ENCODE measurements at regions not wholly inside any gene's neighbourhood (a gene's known extent, or its start where the extent isn't known, plus 50 kb on each side); places are given as distances from the start of the nearest gene placed in this dataset.

GRCh38 chr5:162456086-162456485, 388.5 kb downstream of the GABRG2 start:
- H3K27ac ChIP-seq (ENCODE audit: insufficient read depth, low read length, poor library complexity, severe bottlenecking), result no peak overlapping the region
- no peaks in the 10 kb centered on the region for H3K4me1 ChIP-seq (ENCODE audit: control insufficient read depth, insufficient read depth, low read length, poor library complexity, severe bottlenecking)
- H3K27me3 Mint-ChIP-seq, result no peaks in the 10 kb centered on the region
- peaks cover 6 to 10% of the 10 kb centered on the region in 2 experiments for H3K9me3 ChIP-seq (ENCODE audit: control insufficient read depth in 2 of 2, low read length in 2 of 2)
- no peak overlapping the region for H3K4me3 Mint-ChIP-seq
- H3K27me3 ChIP-seq (ENCODE audit: control insufficient read depth, insufficient read depth, low read length), result no peaks in the 10 kb centered on the region
- no peaks in the 10 kb centered on the region for H3K4me1 Mint-ChIP-seq
- DNase-seq (no peak), ATAC-seq (ENCODE audit: low read depth in 2 of 2) (no peak)
- H3K27ac Mint-ChIP-seq, result no peak overlapping the region
- H3K36me3 ChIP-seq (ENCODE audit: control insufficient read depth, insufficient read depth, low read length), result no peaks in the 10 kb centered on the region
- no peak overlapping the region for H3K4me3 ChIP-seq (ENCODE audit: low read depth, low read length)
- peaks cover 5 to 33% (median 13%) of the 10 kb centered on the region in 7 donors for H3K9me3 Mint-ChIP-seq
- no peaks in the 10 kb centered on the region for H3K36me3 Mint-ChIP-seq

GRCh38 chr5:162466011-162466410, 398.4 kb downstream of the GABRG2 start:
- no peak overlapping the region for H3K4me3 Mint-ChIP-seq

GRCh38 chr5:162473041-162473714, 405.6 kb downstream of the GABRG2 start:
- H3K27ac ChIP-seq (ENCODE audit: insufficient read depth, low read length, poor library complexity, severe bottlenecking), result no peak overlapping the region
- no peaks in the 10 kb centered on the region for H3K4me1 Mint-ChIP-seq
- H3K27ac Mint-ChIP-seq, result no peak overlapping the region
- no peaks in the 10 kb centered on the region for H3K4me1 ChIP-seq (ENCODE audit: control insufficient read depth, insufficient read depth, low read length, poor library complexity, severe bottlenecking)
- no peak for ATAC-seq (ENCODE audit: low read depth in 2 of 2)
- H3K36me3 Mint-ChIP-seq, result no peaks in the 10 kb centered on the region
- no peaks in the 10 kb centered on the region for H3K36me3 ChIP-seq (ENCODE audit: control insufficient read depth, insufficient read depth, low read length)
- H3K4me3 Mint-ChIP-seq, result no peak overlapping the region
- no peaks in the 10 kb centered on the region for H3K27me3 ChIP-seq (ENCODE audit: control insufficient read depth, insufficient read depth, low read length)
- no peaks in the 10 kb centered on the region for H3K9me3 ChIP-seq (ENCODE audit: control insufficient read depth in 2 of 2, low read length in 2 of 2)
- no peaks in the 10 kb centered on the region for H3K27me3 Mint-ChIP-seq
- peaks cover 0 to 10% (median 2%) of the 10 kb centered on the region in 7 donors for H3K9me3 Mint-ChIP-seq
- DNase-seq, result no peak
- no peak overlapping the region for H3K4me3 ChIP-seq (ENCODE audit: low read depth, low read length)

More at GRCh38 chr5:162466011-162466410, 398.4 kb downstream of the GABRG2 start:
- H3K27ac Mint-ChIP-seq, result no peak overlapping the region
- Histone ChIP-seq H3K27ac (ENCODE audit: insufficient read depth, low read length, poor library complexity, severe bottlenecking) (no peak overlapping the region), H3K36me3 (ENCODE audit: control insufficient read depth, insufficient read depth, low read length) (no peaks in the 10 kb centered on the region), H3K4me3 (ENCODE audit: low read depth, low read length) (no peak overlapping the region), H3K4me1 (ENCODE audit: control insufficient read depth, insufficient read depth, low read length, poor library complexity, severe bottlenecking) (no peaks in the 10 kb centered on the region), H3K27me3 (ENCODE audit: control insufficient read depth, insufficient read depth, low read length) (no peaks in the 10 kb centered on the region), H3K9me3 (ENCODE audit: control insufficient read depth in 2 of 2, low read length in 2 of 2) (no peaks in the 10 kb centered on the region)
- H3K27me3 Mint-ChIP-seq, result no peaks in the 10 kb centered on the region
- ATAC-seq (ENCODE audit: low read depth in 2 of 2) (no peak), DNase-seq (no peak)
- H3K9me3 Mint-ChIP-seq, result peaks cover 0 to 22% (median 3%) of the 10 kb centered on the region in 7 donors
- H3K4me1 Mint-ChIP-seq, result no peaks in the 10 kb centered on the region
- H3K36me3 Mint-ChIP-seq, result no peaks in the 10 kb centered on the region

- Mint-ChIP-seq H3K4me3 (no peak overlapping the region), H3K27me3 (no peaks in the 10 kb centered on the region), H3K4me1 (no peaks in the 10 kb centered on the region), H3K27ac (no peak overlapping the region), H3K36me3 (no peaks in the 10 kb centered on the region), H3K9me3 (peaks cover 0 to 9% (median 2%) of the 10 kb centered on the region in 7 donors)
- no peak for DNase-seq
- H3K36me3 ChIP-seq (ENCODE audit: control insufficient read depth, insufficient read depth, low read length), result no peaks in the 10 kb centered on the region
- no peaks in the 10 kb centered on the region for H3K27me3 ChIP-seq (ENCODE audit: control insufficient read depth, insufficient read depth, low read length)
- no peak overlapping the region for H3K4me3 ChIP-seq (ENCODE audit: low read depth, low read length)
- no peak for ATAC-seq (ENCODE audit: low read depth in 2 of 2)
- no peaks in the 10 kb centered on the region for H3K9me3 ChIP-seq (ENCODE audit: control insufficient read depth in 2 of 2, low read length in 2 of 2)
- no peaks in the 10 kb centered on the region for H3K4me1 ChIP-seq (ENCODE audit: control insufficient read depth, insufficient read depth, low read length, poor library complexity, severe bottlenecking)
- no peak overlapping the region for H3K27ac ChIP-seq (ENCODE audit: insufficient read depth, low read length, poor library complexity, severe bottlenecking)
Observed at GRCh38 chr5:162474239-162474638, 406.7 kb downstream of the GABRG2 start.

GRCh38 chr5:162484095-162484494, 416.5 kb downstream of the GABRG2 start:
- Histone ChIP-seq H3K36me3 (ENCODE audit: control insufficient read depth, insufficient read depth, low read length) (no peaks in the 10 kb centered on the region), H3K27ac (ENCODE audit: insufficient read depth, low read length, poor library complexity, severe bottlenecking) (no peak overlapping the region), H3K27me3 (ENCODE audit: control insufficient read depth, insufficient read depth, low read length) (no peaks in the 10 kb centered on the region), H3K4me1 (ENCODE audit: control insufficient read depth, insufficient read depth, low read length, poor library complexity, severe bottlenecking) (no peaks in the 10 kb centered on the region), H3K9me3 (ENCODE audit: control insufficient read depth in 2 of 2, low read length in 2 of 2) (no peaks in the 10 kb centered on the region), H3K4me3 (ENCODE audit: low read depth, low read length) (no peak overlapping the region)
- Mint-ChIP-seq H3K27me3 (no peaks in the 10 kb centered on the region), H3K27ac (no peak overlapping the region), H3K4me3 (no peak overlapping the region), H3K4me1 (no peaks in the 10 kb centered on the region), H3K9me3 (peaks cover 0 to 7% (median 5%) of the 10 kb centered on the region in 7 donors), H3K36me3 (no peaks in the 10 kb centered on the region)
- DNase-seq, result no peak
- no peak for ATAC-seq (ENCODE audit: low read depth in 2 of 2)

GRCh38 chr5:162484986-162485385, 417.4 kb downstream of the GABRG2 start:
- H3K27me3 Mint-ChIP-seq, result no peaks in the 10 kb centered on the region
- Histone ChIP-seq H3K27ac (ENCODE audit: insufficient read depth, low read length, poor library complexity, severe bottlenecking) (no peak overlapping the region), H3K36me3 (ENCODE audit: control insufficient read depth, insufficient read depth, low read length) (no peaks in the 10 kb centered on the region), H3K4me3 (ENCODE audit: low read depth, low read length) (no peak overlapping the region), H3K27me3 (ENCODE audit: control insufficient read depth, insufficient read depth, low read length) (no peaks in the 10 kb centered on the region), H3K4me1 (ENCODE audit: control insufficient read depth, insufficient read depth, low read length, poor library complexity, severe bottlenecking) (no peaks in the 10 kb centered on the region), H3K9me3 (ENCODE audit: control insufficient read depth in 2 of 2, low read length in 2 of 2) (no peaks in the 10 kb centered on the region)
- H3K36me3 Mint-ChIP-seq, result no peaks in the 10 kb centered on the region
- DNase-seq, result no peak
- ATAC-seq (ENCODE audit: low read depth in 2 of 2), result no peak
- peaks cover 0 to 7% (median 5%) of the 10 kb centered on the region in 7 donors for H3K9me3 Mint-ChIP-seq
- no peak overlapping the region for H3K4me3 Mint-ChIP-seq
- no peaks in the 10 kb centered on the region for H3K4me1 Mint-ChIP-seq
- no peak overlapping the region for H3K27ac Mint-ChIP-seq

- Histone ChIP-seq H3K27ac (ENCODE audit: insufficient read depth, low read length, poor library complexity, severe bottlenecking) (no peak overlapping the region), H3K9me3 (ENCODE audit: control insufficient read depth in 2 of 2, low read length in 2 of 2) (no peaks in the 10 kb centered on the region), H3K4me1 (ENCODE audit: control insufficient read depth, insufficient read depth, low read length, poor library complexity, severe bottlenecking) (no peaks in the 10 kb centered on the region), H3K36me3 (ENCODE audit: control insufficient read depth, insufficient read depth, low read length) (no peaks in the 10 kb centered on the region), H3K27me3 (ENCODE audit: control insufficient read depth, insufficient read depth, low read length) (no peaks in the 10 kb centered on the region), H3K4me3 (ENCODE audit: low read depth, low read length) (no peak overlapping the region)
- no peaks in the 10 kb centered on the region for H3K27me3 Mint-ChIP-seq
- peaks cover 0 to 7% (median 5%) of the 10 kb centered on the region in 7 donors for H3K9me3 Mint-ChIP-seq
- no peaks in the 10 kb centered on the region for H3K36me3 Mint-ChIP-seq
- ATAC-seq (ENCODE audit: low read depth in 2 of 2), result no peak
- no peak for DNase-seq
- no peak overlapping the region for H3K4me3 Mint-ChIP-seq
- no peak overlapping the region for H3K27ac Mint-ChIP-seq
- no peaks in the 10 kb centered on the region for H3K4me1 Mint-ChIP-seq
Observed at GRCh38 chr5:162485666-162486292, 418.2 kb downstream of the GABRG2 start.

Data from CD4-positive, CD25-positive, alpha-beta regulatory T cell (primary cell).